ENCODE measurements at regions not wholly inside any gene's neighbourhood (a gene's known extent, or its start where the extent isn't known, plus 50 kb on each side); places are given as distances from the start of the nearest gene placed in this dataset.

- no peak for DNase-seq
- Histone ChIP-seq H3K36me3 (no peaks in the 10 kb centered on the region), H3K4me1 (no peaks in the 10 kb centered on the region), H3K27me3 (no peaks in the 10 kb centered on the region), H3K9ac (ENCODE audit: low read depth in 2 of 2, low read length in 2 of 2) (no peak overlapping the region), H3K4me3 (no peak overlapping the region), H3K27ac (no peak overlapping the region), H3K9me3 (no peaks in the 10 kb centered on the region)
- no peak for TF ChIP-seq CTCF (IDR thresholded peaks at IDR 0.05)
- intact Hi-C loops (cut with DNase I) = loop anchor here (5.0 kb wide), 1 partner anchor 954 kb away; no protein-coding TSS in a partner anchor
Measured at GRCh38 chr4:120158046-120158445, 91.4 kb upstream of the MAD2L1 start.

GRCh38 chr4:120156120-120156718 is 89.6 kb upstream of the MAD2L1 start:
- intact Hi-C loops (cut with DNase I) = loop anchor here (5.0 kb wide), 1 partner anchor 956 kb away; no protein-coding TSS in a partner anchor
- H3K9ac ChIP-seq (ENCODE audit: low read depth in 2 of 2, low read length in 2 of 2) = no peak overlapping the region
- peak; percentile 32 for DNase-seq

GRCh38 chr4:120155287-120155686 is 88.6 kb upstream of the MAD2L1 start:
- no peak overlapping the region for H3K4me3 ChIP-seq
- no peaks in the 10 kb centered on the region for H3K27me3 ChIP-seq
- H3K27ac ChIP-seq = no peak overlapping the region
- DNase-seq = no peak
- intact Hi-C loops (cut with DNase I) = loop anchor here (2.0 to 5.0 kb wide), 2 partner anchors 942 to 957 kb away; no protein-coding TSS in a partner anchor
- H3K9ac ChIP-seq (ENCODE audit: low read depth in 2 of 2, low read length in 2 of 2) = no peak overlapping the region
- H3K9me3 ChIP-seq = no peaks in the 10 kb centered on the region
- H3K4me1 ChIP-seq = no peaks in the 10 kb centered on the region
- no peaks in the 10 kb centered on the region for H3K36me3 ChIP-seq
- no peak for TF ChIP-seq CTCF (IDR thresholded peaks at IDR 0.05)

More at GRCh38 chr4:120156120-120156718, 89.6 kb upstream of the MAD2L1 start:
- H3K4me1 ChIP-seq = no peaks in the 10 kb centered on the region
- H3K4me3 ChIP-seq = no peak overlapping the region
- H3K9me3 ChIP-seq = no peaks in the 10 kb centered on the region
- H3K27me3 ChIP-seq = no peaks in the 10 kb centered on the region
- no peak overlapping the region for H3K27ac ChIP-seq
- H3K36me3 ChIP-seq = no peaks in the 10 kb centered on the region
- TF ChIP-seq CTCF (IDR thresholded peaks at IDR 0.05) = peak; percentile 60

- Histone ChIP-seq H3K27me3 (no peaks in the 10 kb centered on the region), H3K27ac (no peak overlapping the region), H3K4me1 (no peaks in the 10 kb centered on the region), H3K36me3 (no peaks in the 10 kb centered on the region), H3K9me3 (no peaks in the 10 kb centered on the region), H3K9ac (ENCODE audit: low read depth in 2 of 2, low read length in 2 of 2) (no peak overlapping the region), H3K4me3 (no peak overlapping the region)
- TF ChIP-seq CTCF (IDR thresholded peaks at IDR 0.05) = no peak
- DNase-seq = no peak
- intact Hi-C loops (cut with DNase I) = no loop called here
Measured at GRCh38 chr4:120144634-120145033, 78.0 kb upstream of the MAD2L1 start.

- H3K9ac ChIP-seq (ENCODE audit: low read depth in 2 of 2, low read length in 2 of 2) = no peak overlapping the region
- DNase-seq = no peak
- no peaks in the 10 kb centered on the region for H3K9me3 ChIP-seq
- H3K4me1 ChIP-seq = no peaks in the 10 kb centered on the region
- H3K4me3 ChIP-seq = no peak overlapping the region
- intact Hi-C loops (cut with DNase I) = no loop called here
- H3K36me3 ChIP-seq = no peaks in the 10 kb centered on the region
- no peaks in the 10 kb centered on the region for H3K27me3 ChIP-seq
- TF ChIP-seq CTCF (IDR thresholded peaks at IDR 0.05) = no peak
- H3K27ac ChIP-seq = no peak overlapping the region
Measured at GRCh38 chr4:120144041-120144440, 77.4 kb upstream of the MAD2L1 start.
